HFF-Myc (cell line): ENCODE measurements at regions not wholly inside any gene's neighbourhood (a gene's known extent, or its start where the extent isn't known, plus 50 kb on each side); places are given as distances from the start of the nearest gene placed in this dataset.

ENCODE experiments used
- DNase-seq: peaks from one replicate; pipeline ENCODE4 v3.0.0-alpha.2; 2011; ENCODE audit warnings: low read depth; ENCODE audit errors: extremely low read depth
- H3K4me3 ChIP-seq: replicated peaks from 2 replicates; pipeline ENCODE4 v1.5.1; 2011; ENCODE audit warnings: low read depth, mild to moderate bottlenecking, control low read depth, low read length
- TF ChIP-seq, protein P1 (sequence below): IDR thresholded peaks from 2 replicates; pipeline ENCODE4 v1.5.1; 2012; ENCODE audit warnings: mild to moderate bottlenecking, low read depth, low read length, control low read depth; ENCODE audit errors: missing control alignments

DNA sequence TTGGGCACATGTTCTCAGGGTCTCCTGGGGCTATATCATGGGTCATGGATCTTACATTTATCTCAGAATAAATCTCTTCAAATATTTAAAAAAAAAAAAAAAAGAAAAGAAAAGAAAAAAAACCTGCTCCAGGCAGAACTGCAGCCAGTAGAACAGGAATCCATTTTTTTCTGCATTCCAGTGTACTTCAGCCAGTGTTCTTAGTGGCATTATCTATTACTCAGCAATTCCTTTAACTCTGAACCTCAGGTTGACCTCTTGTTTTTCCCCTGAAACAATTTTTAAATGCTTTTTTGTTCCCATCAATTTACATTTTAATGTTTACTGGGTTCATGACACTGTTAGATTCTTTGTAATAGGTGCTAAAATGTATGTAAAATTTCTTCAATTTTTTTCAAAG lies 66.7 kb upstream of the STXBP6 start:
- TF ChIP-seq, protein P1, sequence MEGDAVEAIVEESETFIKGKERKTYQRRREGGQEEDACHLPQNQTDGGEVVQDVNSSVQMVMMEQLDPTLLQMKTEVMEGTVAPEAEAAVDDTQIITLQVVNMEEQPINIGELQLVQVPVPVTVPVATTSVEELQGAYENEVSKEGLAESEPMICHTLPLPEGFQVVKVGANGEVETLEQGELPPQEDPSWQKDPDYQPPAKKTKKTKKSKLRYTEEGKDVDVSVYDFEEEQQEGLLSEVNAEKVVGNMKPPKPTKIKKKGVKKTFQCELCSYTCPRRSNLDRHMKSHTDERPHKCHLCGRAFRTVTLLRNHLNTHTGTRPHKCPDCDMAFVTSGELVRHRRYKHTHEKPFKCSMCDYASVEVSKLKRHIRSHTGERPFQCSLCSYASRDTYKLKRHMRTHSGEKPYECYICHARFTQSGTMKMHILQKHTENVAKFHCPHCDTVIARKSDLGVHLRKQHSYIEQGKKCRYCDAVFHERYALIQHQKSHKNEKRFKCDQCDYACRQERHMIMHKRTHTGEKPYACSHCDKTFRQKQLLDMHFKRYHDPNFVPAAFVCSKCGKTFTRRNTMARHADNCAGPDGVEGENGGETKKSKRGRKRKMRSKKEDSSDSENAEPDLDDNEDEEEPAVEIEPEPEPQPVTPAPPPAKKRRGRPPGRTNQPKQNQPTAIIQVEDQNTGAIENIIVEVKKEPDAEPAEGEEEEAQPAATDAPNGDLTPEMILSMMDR: no peak
- H3K4me3 ChIP-seq: no peak overlapping the region
- no peak for DNase-seq

DNA sequence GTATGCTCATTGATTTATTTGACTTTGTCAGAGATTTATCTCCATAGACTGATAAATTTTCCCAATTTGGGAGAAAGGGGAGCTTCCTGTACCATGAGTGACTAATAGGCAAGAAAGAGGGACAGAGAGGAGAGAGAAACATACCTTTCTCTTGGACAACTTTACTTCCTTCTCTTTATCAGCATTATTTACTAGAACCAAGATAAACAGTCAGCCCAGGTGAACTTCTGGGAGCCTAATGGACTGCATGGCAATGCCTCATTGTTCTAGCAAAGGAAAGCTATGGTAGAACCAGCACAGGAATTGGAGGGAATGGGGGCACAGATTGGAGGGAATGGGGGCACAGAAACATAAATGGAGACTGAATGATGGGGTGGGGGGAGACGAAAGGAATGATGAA lies 63.4 kb upstream of the STXBP6 start:
- TF ChIP-seq, protein P1: no peak

DNA sequence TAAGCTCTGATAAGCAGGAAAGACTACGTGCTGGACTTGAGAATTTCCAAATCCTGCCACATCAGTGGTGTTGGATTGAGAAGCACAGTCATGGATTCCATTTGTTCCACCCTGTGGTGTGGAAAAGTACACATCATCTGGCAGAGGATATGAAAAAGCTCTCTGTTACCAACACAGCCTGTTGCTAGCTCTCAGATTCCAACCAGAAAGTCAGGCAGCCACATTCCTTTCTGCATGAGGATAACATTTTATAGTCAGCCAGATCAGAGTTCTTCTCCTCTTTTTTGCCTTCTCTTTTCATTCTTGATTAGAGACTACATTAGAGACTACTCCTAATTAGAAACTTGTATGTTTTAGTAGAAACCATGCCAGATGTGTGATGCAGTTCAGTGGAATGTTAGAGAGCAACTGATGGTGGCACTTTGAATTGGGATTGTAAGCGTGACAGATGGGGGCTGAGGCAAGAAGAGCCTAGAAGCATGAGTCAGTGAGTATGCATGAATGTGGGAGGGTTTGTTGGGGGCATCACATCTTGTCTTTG lies 61.2 kb upstream of the STXBP6 start:
- DNase-seq: peak; percentile 95

More for the DNA sequence above, 63.4 kb upstream of the STXBP6 start:
- H3K4me3 ChIP-seq: no peak overlapping the region
- no peak for DNase-seq

DNA sequence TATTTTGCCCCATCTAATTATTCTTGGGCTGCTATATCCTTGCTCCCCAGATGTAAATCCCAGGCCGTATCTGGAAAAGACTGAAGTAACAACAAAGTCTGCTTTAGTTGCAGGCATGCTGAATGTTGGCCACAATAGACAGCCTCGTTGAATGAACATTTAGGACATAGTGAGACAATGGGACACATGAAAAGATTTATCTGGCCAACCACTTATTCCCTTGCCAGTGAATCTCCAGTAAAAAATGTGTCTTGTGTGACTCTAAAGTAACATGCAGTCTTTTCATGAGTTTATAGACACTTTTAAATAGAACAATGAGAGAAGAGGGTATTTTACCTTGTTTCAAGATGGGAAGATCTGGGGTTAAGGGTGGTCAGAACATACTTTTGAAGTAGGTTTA lies 60.2 kb upstream of the STXBP6 start:
- H3K4me3 ChIP-seq: no peak overlapping the region
- DNase-seq: no peak
- TF ChIP-seq, protein P1: no peak

More for the DNA sequence above, 61.2 kb upstream of the STXBP6 start:
- TF ChIP-seq, protein P1: no peak
- H3K4me3 ChIP-seq: no peak overlapping the region

DNA sequence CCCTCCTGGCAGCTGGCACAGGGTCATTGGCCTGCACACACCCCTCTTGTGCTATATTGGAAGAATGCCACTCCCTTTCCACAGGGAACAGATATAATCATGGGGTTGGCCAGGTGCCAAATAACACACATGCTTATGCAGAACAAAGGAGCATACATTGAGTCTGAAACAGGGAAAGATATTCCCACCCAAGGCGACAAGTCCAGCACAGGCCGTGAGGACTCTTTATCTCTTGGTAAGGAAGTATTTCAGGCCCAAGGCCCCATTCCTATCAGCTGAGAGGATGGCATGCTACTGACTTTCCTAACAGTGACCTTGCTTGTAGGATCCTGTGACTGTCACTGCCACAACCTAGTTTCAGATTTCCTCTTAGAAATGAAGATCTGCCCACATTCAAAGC lies 59.0 kb upstream of the STXBP6 start:
- TF ChIP-seq, protein P1: no peak
- DNase-seq: no peak
- no peak overlapping the region for H3K4me3 ChIP-seq

DNA sequence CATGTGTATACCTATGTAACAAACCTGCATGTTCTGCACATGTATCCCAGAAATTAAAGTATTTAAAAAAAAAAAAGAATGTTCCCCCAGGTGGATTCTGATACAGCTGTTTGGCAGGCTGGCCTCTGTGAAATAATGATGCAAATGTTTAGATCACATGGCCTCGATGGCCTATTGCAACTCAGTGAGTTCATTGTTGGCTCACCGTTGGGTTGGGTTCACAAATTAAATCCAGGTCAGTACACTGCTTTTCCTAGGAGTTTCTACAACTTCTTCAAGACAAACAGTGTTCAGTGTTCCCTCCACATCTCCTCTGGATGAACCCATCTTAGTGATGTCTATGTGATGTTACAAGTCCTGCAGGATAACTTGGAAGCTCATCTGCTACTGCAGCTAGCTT lies 58.3 kb upstream of the STXBP6 start:
- DNase-seq: no peak
- TF ChIP-seq, protein P1: no peak
- H3K4me3 ChIP-seq: no peak overlapping the region

DNA sequence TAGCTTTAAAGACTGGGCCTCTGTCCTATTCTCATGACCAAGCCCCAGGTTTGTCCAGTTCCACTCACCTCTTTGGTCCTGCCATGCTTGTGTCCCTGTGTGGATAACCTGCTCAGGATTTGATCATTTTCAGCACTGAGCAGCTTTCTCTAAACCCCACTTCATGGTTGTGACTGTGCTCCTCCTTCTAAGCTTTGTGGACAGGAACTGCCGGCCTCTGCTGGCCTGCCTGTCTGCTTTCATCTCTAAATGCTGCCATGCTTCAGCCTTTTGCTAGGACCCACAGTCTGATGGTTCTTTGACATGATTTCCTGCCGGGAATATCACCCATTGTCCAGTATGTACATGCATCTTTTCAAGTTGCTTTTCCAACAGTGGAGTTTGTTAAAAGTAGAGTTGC lies 53.9 kb upstream of the STXBP6 start:
- H3K4me3 ChIP-seq: no peak overlapping the region
- no peak for DNase-seq
- TF ChIP-seq, protein P1: no peak
